ENCODE measurements at regions not wholly inside any gene's neighbourhood (a gene's known extent, or its start where the extent isn't known, plus 50 kb on each side); places are given as distances from the start of the nearest gene placed in this dataset.

GRCh38 chr2:205937211-205937610 lies 148.8 kb downstream of the INO80D start:
- no peak for DNase-seq (ENCODE audit: low spot score)

GRCh38 chr2:205936446-205936845 lies 149.5 kb downstream of the INO80D start:
- no peak for DNase-seq (ENCODE audit: low spot score)

GRCh38 chr2:205934443-205934842 lies 151.5 kb downstream of the INO80D start:
- DNase-seq (ENCODE audit: low spot score), result no peak

- DNase-seq (ENCODE audit: low spot score), result no peak
Measured at GRCh38 chr2:205932861-205933260, 153.1 kb downstream of the INO80D start.

GRCh38 chr2:205931388-205931787 lies 154.6 kb downstream of the INO80D start:
- DNase-seq (ENCODE audit: low spot score), result peak; percentile 32

- DNase-seq (ENCODE audit: low spot score), result no peak
Measured at GRCh38 chr2:205930209-205930608, 155.8 kb downstream of the INO80D start.

GRCh38 chr2:205929246-205929942 lies 156.6 kb downstream of the INO80D start:
- DNase-seq (ENCODE audit: low spot score), result no peak

GRCh38 chr2:205925373-205926337 lies 160.3 kb downstream of the INO80D start:
- DNase-seq (ENCODE audit: low spot score), result peak; percentile 72

- DNase-seq (ENCODE audit: low spot score), result no peak
Measured at GRCh38 chr2:205924676-205925075, 161.3 kb downstream of the INO80D start.

- no peak for DNase-seq (ENCODE audit: low spot score)
Measured at GRCh38 chr2:205915130-205915524, 170.8 kb downstream of the INO80D start.

GRCh38 chr2:205914213-205915129 lies 171.5 kb downstream of the INO80D start:
- DNase-seq (ENCODE audit: low spot score), result no peak

GRCh38 chr2:205913668-205914067 lies 172.3 kb downstream of the INO80D start:
- no peak for DNase-seq (ENCODE audit: low spot score)

- DNase-seq (ENCODE audit: low spot score), result no peak
Measured at GRCh38 chr2:205911306-205911705, 174.7 kb downstream of the INO80D start.

GRCh38 chr2:205909184-205909572 lies 176.8 kb downstream of the INO80D start:
- DNase-seq (ENCODE audit: low spot score), result no peak

GRCh38 chr2:205908212-205909183 lies 177.5 kb downstream of the INO80D start:
- DNase-seq (ENCODE audit: low spot score), result no peak

GRCh38 chr2:205906419-205906818 lies 179.6 kb downstream of the INO80D start:
- no peak for DNase-seq (ENCODE audit: low spot score)

- no peak for DNase-seq (ENCODE audit: low spot score)
Measured at GRCh38 chr2:205905576-205905975, 180.4 kb downstream of the INO80D start.

GRCh38 chr2:205904873-205905272 lies 181.1 kb downstream of the INO80D start:
- no peak for DNase-seq (ENCODE audit: low spot score)

GRCh38 chr2:205903549-205904129 lies 182.3 kb downstream of the INO80D start:
- peak; percentile 36 for DNase-seq (ENCODE audit: low spot score)

- DNase-seq (ENCODE audit: low spot score), result no peak
Measured at GRCh38 chr2:205902900-205903237, 183.1 kb downstream of the INO80D start.

Measured in NAMALWA (cell line).